HG02642 (cell line): ENCODE measurements at regions not wholly inside any gene's neighbourhood (a gene's known extent, or its start where the extent isn't known, plus 50 kb on each side); places are given as distances from the start of the nearest gene placed in this dataset.
"Not testable (repeated sequence)": the region's sequence is repeated elsewhere in the genome, so short reads cannot be mapped to it uniquely, and the experiment has no call there.

Experiments used
- ATAC-seq: cut with Tn5 transposase; IDR thresholded peaks from one replicate; pipeline ENCODE4 v1.9.1; 2021; ENCODE audit warnings: mild to moderate bottlenecking; ENCODE audit not compliant: unreplicated experiment, poor library complexity

DNA sequence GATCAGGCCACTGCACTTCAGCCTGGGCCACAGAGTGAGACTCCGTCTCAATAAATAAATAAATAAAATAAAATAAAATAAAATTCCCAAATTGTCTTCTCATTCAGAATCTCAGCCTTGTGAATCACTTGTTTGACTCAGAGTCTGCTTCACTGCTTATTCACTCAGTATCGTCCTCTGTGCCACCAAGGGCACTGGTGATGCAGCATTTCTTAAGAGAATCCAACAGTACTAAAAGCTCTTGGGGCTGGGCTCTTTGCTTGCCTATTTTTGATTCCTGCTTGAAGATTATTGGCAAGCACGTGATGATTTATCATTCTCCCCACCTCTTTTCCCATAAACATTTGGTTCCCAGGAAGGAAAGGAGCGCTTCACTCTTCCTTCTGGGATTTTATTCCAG is 54.8 kb upstream of the HMGB1 start:
- no peak for ATAC-seq

- no peak for ATAC-seq
Measured at GRCh38 chr13:30523211-30523610, 57.5 kb upstream of the HMGB1 start.

GRCh38 chr13:30523817-30524216 is 58.1 kb upstream of the HMGB1 start:
- not testable (repeated sequence) for ATAC-seq

- not testable (repeated sequence) for ATAC-seq
Measured at GRCh38 chr13:30525212-30525611, 59.5 kb upstream of the HMGB1 start.

DNA sequence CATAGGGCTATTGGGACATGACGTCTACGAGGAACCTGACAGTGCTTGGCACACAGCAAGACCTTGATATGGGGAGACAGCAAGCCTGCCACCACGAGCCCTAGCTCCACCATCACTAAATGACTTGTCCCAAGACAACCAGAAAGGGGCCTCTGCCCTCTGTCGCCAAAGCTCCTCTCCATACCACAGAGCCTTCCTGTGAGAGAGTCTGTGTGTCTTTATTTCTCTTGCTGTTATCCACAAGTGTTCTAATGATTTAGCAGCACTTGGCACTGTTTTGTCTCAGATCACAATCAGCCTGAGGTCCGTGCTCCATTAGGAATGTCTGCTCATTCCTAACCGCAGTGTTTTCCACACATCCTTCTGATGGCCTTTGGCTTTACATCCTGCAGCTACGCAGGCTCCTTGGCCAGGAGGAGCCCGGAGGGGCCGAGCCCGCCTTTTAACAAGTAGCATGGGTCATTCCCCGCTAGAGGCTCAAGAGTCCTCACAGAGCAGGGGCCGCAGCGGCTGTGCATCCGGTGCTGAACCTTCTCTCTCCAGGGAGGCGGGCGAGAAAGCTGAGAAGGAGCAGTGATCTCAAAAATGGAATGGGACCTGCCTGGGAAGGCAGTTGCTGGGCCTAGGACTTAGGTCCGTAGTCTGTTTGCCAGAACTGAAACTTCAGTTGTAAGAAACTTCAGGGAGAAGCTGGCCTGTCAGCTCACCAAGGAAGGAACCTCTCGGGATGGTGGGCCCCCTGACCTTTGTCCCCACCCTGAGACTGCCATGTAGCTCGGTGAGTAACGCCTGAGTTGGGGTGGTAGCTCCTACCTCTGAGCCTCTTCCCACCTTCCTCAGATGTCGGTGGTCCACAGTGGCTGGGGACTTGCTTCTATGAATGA is 61.1 kb upstream of the HMGB1 start:
- ATAC-seq = no peak

DNA sequence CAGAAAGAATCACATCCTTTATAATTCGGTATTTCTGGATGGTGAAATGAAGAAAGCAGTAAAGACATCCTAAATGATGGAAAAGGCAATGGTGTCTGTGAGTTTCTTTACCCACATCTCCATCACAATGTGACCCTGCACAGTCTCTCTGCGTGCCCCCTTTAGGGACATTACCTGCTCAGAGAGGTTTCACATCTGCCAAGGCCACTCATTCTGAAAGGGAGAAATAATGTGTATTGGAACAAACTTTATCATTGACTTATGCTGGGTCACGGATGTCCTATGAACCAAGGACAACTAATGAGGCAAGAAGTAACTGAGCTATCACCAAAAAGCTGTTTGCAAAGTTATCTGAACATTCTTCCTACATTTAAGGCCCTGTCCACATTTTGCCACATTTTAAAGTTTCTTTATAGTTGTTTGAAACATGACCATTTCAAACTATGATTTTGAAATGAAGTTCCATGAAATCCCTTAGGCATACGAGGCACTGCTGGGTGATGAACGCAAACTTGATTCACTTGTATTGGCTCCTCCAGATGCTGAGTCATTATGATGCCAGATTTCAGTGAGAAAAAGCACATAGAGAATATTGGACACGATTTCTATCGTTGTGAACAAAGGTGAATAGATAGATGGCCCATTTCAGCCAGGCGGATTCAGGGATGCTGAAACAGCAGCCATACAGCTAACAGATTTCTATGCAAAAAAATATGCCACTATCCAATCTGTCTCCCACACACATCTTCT is 63.5 kb upstream of the HMGB1 start:
- ATAC-seq = no peak

GRCh38 chr13:30535046-30535445 is 69.3 kb upstream of the HMGB1 start:
- ATAC-seq = no peak

GRCh38 chr13:30545320-30545719 is 72.4 kb upstream of the USPL1 start:
- no peak for ATAC-seq

DNA sequence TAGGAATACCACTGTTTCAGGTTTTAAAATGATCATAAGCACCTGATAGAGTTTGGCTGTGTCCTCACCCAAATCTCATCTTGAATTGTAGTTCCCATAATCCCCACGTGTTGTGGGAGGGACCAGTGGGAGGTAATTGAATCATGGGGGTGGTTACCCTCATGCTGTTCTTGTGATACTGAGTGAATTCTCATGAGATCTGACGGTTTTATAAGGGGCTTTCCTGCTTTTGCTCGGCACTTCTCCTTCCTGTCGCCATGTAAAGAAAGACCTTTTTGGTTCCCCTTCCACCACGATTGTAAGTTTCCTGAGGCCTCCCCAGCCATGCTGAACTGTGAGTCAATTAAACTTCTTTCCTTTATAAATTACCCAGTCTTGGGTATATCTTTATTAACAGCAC is 69.7 kb upstream of the USPL1 start:
- ATAC-seq = not testable (repeated sequence)

GRCh38 chr13:30551189-30551588 is 66.5 kb upstream of the USPL1 start:
- peak; percentile 60 for ATAC-seq

DNA sequence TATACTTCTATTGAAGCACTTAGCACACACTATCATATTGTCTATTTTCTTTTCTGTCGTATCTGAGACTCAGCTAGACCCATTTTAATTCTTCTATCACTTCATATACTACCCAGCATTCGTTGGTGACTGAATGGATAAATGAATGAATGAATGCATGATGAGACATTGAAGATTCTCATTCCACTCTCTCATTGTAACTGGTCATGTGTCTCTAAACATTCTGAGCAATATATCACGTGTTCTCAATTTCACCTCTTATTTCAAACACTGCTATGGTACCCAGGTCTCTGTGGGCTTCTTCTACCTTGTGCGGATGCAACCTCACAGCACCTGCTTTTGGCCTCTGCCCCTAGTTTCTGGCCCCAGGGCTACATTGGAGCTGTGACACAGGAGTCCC is 65.2 kb upstream of the USPL1 start:
- ATAC-seq = no peak

DNA sequence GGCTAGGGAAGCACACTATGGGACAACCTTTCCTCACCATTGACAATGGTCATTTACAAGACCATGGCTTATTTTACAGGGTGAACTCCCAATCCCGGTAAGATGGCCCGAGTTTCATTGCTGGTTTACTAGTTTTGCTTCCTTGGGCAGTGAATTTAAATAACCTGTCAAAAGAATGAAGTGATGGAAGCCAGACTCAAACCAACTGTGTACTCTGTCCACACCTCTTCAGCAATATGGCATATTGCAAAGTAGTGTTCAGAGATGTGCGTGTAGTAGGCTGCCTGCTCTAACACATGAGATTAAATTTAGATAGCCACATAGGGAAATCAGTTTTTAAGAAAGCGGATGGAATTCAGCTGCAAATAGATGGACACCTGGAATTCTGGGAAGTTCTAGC is 58.4 kb upstream of the USPL1 start:
- no peak for ATAC-seq

DNA sequence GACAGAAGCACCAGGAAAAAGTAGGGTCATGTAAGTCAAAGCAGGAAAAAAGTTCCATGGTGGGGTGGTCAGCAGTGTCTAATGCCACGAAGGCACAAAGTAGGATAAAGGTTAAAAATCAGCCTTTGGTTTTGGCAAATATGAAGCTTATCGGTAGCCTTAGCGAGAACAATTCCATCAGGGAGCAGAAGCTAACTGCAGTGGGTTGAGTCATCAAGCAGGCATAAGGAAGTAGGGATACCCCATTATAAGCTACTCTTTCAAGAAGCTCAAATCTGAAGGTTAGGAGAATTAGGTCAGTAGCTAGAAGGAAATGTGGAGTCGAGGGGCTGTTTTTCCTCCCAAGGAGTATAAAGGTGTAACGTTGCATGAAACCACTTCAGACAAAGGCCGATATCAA is 57.5 kb upstream of the USPL1 start:
- ATAC-seq = no peak

- ATAC-seq = no peak
Measured at GRCh38 chr13:30561511-30561910, 56.2 kb upstream of the USPL1 start.

- ATAC-seq = no peak
Measured at GRCh38 chr13:30564489-30564888, 53.2 kb upstream of the USPL1 start.

DNA sequence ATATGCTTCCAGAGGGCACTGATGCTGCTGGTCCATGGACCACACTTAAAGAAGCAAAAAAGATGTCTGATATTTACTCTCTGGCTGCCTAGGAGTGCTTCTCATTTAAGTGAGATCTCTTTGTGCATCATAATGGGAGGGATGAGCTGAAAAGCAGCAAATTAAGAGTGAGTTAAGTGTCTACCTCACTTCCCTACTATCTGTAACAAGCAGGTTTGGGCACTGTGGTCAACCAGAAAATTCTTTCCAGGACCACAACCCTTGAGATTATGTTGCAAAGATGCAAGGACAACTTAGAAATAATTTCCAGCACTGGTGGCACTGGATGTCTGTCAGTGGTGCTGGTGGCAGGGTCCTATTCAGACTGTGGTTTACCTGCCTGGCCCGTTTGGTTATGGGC is 52.1 kb upstream of the USPL1 start:
- ATAC-seq = no peak

DNA sequence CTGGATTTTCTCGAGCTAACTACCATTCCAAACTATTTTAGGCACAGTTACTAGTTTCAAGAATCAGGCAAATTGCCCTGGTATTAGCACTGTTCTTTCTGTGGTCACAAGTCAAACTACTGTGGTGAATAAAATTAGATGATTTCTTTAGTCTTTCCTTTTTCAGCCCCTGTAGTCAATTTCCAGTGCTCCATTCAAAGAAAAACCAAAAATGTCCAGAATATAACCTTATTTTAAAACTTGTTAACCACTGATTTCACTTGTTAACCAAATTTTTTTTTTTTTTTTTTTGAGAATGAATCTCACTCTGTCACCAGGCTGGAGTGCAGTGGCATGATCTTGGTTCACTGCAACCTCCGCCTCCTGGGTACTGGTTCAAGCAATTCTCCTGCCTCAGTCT is 50.6 kb upstream of the USPL1 start:
- ATAC-seq = no peak
